NCI-H1436 (cell line): ENCODE measurements at regions not wholly inside any gene's neighbourhood (a gene's known extent, or its start where the extent isn't known, plus 50 kb on each side); places are given as distances from the start of the nearest gene placed in this dataset.

Source experiments
- DNase-seq: peaks from one replicate; lab custom pipeline; 2025; lab: John Stamatoyannopoulos, UW

DNA sequence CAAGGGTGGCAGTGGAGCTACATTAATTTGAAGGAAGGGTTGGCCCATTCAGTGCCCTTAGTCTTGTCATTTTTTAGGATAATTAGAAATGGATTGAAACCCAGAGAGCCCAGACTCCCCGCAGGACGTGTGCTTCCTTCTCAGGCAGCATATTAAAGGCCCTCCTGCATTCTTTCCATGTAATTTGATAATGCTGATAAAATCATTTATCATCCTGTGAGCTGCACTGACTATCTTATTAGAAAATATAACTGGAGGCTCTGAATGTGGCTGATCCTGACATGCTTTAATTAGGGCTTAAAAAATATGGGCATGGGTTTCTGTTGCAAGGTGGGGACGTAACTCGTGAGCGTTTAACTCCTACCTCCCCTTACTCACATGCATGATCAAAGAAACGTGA, 148.1 kb downstream of the ACKR3 start:
- no peak for DNase-seq

DNA sequence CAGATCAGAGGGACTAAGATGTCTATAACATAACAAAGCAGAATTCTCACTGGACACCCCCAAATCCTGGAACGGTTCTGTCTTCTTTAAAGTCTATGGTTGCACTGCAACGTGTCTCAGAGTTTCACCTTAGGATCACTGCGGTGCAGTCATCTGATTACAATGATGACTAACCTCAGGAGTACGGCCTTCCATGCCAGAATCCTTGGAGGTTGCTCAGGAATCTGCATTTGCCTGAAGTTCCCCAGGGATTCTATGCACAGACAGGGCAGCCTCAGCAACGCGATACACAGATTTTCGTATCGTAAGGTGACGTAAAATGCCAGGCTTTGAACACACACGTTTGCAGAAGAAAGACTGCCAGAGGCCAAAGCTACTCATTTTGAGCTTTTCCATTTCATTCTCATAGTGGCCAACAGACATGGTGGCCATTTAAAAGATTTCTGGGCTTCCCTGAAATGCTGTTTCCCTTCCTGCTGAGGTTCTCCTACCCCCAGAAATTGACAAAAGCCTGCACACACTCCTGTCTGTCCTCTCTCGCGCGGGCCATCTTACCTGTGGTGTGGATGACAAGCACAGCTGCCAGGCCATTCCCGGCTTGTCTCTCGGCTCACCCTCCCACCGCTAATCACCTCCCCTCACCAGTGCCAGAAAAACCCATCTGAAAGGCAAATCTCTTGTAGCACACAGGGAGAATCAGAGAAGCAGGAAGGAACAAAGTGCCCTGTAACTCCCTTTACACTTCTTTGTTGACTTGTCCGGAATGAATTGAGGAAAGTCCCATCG, 148.8 kb downstream of the ACKR3 start:
- no peak for DNase-seq

- DNase-seq, result no peak
Observed at GRCh38 chr2:236719192-236719635, 149.6 kb downstream of the ACKR3 start.

DNA sequence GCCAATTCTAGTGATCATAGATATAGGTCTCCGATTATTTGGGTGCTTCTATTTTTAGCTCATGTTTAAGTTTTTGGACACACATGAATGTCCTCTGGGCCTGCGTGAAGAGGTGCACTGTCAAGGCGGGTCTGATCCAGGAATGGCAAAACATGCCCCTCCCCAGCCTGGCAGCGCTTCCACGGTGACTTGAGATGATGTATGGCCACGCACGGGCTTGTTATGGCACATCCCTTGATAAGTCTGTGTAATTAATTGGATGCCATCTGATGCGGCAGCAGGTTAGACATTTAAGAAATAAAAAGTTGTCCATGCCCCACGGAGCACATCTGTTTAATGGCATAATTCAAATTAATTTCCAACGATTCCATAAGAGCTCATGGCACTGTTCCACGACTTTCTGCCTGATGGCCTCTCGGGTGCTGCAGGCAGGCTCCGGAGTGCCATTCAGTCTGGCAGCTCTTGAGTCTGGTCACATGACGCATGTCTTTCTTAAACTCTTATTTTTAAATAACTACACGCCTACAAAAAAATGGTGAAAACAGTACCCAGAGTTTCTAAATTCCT, 151.4 kb downstream of the ACKR3 start:
- peak; percentile 9 for DNase-seq

DNA sequence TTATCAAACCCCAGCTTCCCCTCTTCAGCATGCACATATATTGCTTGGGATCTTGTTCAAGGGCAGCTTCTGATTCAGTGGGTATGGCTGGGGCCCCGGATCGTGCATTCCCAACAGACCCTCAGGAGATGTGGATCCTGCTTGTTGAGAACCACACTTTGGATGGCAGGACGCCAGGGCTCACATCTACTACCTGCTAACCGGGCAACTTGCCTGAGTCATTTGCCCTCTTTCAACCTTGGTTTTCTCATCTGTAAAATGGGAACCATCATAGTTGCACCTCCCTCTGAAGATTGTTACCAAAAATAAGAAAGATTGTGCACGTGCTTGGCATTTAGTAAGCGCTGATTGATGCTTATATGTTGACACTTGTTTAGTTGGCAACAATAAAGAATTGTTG, 154.6 kb downstream of the ACKR3 start:
- no peak for DNase-seq

GRCh38 chr2:236726701-236727450, 157.3 kb downstream of the ACKR3 start:
- DNase-seq, result no peak

GRCh38 chr2:236728916-236729670, 159.5 kb downstream of the ACKR3 start:
- DNase-seq, result no peak

- no peak for DNase-seq
Observed at GRCh38 chr2:236730393-236730792, 160.8 kb downstream of the ACKR3 start.

DNA sequence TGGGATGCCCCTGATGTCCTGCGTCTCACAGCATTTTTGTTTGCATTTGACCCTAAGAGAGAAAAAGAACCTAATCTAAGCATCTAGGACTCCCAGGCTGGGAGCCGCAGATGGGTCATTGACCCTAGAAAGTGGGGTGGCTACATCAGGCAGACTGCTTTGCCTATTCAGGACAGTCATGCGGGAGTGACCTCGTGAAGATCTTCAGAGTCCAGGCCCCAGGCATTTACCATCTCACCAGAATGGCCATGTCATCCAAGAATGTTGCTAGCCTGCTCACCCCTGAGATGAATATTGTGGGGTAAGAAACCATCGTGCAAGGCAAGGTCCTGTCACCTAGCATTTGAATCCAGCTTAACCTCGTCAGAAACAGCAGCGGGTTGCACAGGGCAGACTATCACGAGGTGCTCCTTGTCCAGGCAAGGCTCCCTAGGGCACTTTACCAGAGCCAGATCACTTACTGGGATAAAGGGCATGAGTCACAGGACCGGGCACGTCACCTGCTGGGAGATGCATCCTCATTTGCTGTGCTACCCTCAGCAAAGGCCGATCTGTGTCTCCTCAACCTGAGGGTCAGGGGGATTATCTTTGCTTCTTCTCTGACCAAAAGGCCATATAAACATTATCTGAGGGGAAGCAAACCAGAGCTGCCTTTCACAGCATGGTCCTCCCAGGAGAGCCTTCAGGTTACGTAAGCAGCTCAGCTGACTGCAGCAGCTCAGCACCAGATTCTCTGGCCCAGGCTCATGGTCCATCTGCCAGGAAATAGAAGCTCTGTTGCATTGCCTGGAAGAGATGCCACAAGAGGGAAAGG, 162.3 kb downstream of the ACKR3 start:
- DNase-seq, result no peak

DNA sequence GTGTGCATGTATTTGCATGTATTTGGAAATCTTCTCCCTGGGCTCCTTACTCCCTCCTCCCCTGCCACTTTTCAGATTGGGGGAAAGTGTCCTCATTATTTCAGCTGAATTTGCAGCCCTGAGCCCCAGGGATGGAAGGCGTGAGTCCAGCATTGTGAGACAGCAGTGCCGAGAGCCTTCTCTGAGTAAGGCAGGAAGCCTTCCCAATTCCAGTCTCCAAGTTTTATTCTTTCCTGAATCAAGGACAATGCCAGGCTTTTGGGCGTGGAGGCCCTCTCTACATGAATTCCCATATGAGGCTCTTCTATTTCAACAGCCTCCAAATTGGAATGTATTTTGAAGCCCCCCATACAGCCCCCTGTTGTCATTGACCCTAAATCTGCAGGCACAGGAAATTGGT, 163.5 kb downstream of the ACKR3 start:
- no peak for DNase-seq

GRCh38 chr2:236735825-236736238, 166.2 kb downstream of the ACKR3 start:
- DNase-seq, result no peak

GRCh38 chr2:236738030-236738429, 168.4 kb downstream of the ACKR3 start:
- DNase-seq, result no peak

DNA sequence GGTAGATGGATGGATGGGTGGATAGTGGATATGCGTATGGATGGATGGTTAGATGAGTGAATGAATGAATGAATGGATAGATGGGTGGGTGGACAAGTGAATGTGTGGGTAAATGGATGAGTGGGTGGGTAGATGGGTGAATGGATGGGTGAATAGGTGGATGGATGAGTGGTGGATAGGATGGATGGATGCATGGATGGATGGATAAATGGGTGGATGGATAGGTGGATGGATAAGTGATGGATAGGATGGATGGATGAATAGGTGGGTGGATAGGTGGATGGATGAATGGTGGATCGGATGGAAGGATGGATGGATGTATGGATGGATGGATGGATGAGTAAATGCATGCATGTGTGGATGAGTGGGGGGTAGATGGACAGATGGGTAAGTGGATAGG, 169.3 kb downstream of the ACKR3 start:
- DNase-seq, result no peak

- DNase-seq, result no peak
Observed at GRCh38 chr2:236739663-236740062, 170.0 kb downstream of the ACKR3 start.

DNA sequence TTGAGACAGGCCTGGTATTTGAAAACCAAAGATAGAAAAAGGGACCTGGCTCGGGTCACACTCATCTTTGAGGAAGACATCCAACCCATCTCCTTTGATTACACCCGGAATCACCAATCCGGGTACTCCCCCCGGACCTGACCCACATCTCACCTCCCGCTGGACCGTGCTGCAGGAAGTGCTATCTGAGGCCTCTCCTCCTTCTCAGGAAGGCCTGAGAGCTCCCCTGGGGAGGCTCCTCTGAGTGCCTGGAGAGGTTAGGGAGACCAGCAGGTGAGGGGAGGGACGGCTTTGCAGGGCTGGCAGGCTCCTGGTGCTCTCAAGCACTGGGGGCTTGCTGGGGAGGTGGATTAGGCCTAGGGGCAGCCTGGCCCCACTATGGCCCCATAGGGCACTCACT, 170.9 kb downstream of the ACKR3 start:
- DNase-seq, result peak; percentile 11

DNA sequence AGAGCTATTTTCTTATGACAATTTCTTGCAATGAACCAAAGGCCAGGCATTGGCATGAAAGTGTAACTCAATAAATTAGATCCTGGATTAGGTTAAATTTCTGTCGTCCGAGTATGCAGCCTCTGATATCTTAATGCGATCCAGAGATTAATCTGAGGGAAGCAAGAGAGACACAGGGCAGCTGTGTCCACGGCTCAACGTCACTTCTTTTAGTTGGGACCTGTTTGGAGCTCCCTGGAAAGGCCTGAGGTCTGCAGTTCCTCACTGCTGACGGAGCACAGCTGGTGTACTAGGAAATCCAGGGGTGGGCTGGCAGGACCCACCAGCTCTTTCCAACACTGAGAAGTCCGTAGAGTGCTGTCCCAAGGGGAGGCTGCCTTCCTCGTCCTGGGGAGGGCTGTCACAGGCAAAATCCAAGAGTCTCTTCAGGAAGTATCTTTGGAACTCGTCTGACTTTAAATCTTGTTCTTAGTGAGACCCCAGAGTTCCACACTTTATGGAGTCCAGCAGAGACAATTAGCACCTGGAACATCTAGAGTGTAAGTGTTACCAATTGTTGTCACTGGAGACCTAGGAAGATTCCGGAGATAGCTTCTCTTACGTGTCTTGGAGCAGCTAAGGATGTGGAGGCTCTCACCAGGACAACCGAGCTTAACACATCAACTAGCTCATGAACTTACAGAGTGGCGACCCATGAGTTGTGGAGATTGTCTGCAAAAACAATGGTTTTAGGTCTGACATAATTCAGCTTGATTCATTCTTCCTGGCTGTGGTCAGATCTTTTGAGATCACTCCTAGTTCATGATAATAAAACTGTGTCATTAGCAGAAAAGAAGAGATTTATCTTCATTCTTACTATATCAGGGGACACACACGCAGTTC, 173.7 kb downstream of the ACKR3 start:
- no peak for DNase-seq

DNA sequence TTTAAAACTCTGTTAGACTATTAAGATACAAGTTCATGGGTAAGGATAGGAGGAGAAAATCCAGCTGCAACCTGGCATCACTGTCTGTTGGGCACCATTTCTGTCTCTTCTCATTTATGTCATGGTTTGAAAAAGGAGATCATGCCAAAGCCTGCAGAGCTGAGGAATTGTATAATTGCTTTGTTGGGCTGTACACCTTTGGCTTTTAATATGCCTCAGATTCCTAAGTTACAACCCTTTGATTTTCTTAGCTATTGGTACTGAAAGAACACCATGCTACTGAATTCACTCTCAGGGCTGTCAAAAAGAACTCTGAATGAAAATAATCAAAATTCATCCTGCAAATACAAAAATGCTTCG, 174.3 kb downstream of the ACKR3 start:
- no peak for DNase-seq

DNA sequence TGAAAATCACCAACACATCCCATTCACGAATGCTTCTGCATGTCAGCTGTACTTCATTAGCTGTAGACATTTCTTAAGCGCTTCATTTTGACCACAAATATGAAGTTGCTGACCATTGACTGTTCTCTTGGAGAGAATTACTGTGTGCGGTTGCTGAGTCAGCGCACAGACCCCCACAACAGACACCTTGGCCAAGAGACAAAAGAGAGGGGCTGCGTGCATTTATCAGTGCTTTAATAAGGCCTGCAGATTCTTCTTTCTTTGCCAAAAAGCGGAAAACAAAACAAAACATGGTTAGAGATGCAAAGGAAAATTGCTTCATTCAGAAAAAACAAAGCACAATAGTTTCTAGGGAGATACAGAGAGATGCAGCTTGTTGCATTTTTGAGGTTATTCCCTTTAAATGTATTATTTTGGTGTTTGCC, 174.7 kb downstream of the ACKR3 start:
- no peak for DNase-seq

GRCh38 chr2:236744716-236745115, 175.1 kb downstream of the ACKR3 start:
- no peak for DNase-seq

GRCh38 chr2:236745420-236746210, 176.0 kb downstream of the ACKR3 start:
- no peak for DNase-seq
